GM21529 (cell line): ENCODE measurements at regions not wholly inside any gene's neighbourhood (a gene's known extent, or its start where the extent isn't known, plus 50 kb on each side); places are given as distances from the start of the nearest gene placed in this dataset.
"Not testable (repeated sequence)": the region's sequence is repeated elsewhere in the genome, so short reads cannot be mapped to it uniquely, and the experiment has no call there.

Experiments
- ATAC-seq: cut with Tn5 transposase; IDR thresholded peaks from one replicate; pipeline ENCODE4 v1.9.1; 2021; ENCODE audit not compliant: unreplicated experiment

- ATAC-seq, result no peak
These were observed 240.8 kb downstream of the DACT1 start for GRCh38 chr14:58878439-58879139.

GRCh38 chr14:58881433-58881832 is 243.7 kb downstream of the DACT1 start:
- ATAC-seq, result no peak

GRCh38 chr14:58882577-58883018 is 244.8 kb downstream of the DACT1 start:
- no peak for ATAC-seq

GRCh38 chr14:58884442-58884841 is 246.7 kb downstream of the DACT1 start:
- ATAC-seq, result no peak

GRCh38 chr14:58887931-58888330 is 250.2 kb downstream of the DACT1 start:
- ATAC-seq, result no peak

- ATAC-seq, result no peak
These were observed 261.0 kb downstream of the DACT1 start for GRCh38 chr14:58898655-58899316.

- ATAC-seq, result no peak
These were observed 261.6 kb downstream of the DACT1 start for GRCh38 chr14:58899317-58899713.

- no peak for ATAC-seq
These were observed 264.1 kb downstream of the DACT1 start for GRCh38 chr14:58901826-58902225.

GRCh38 chr14:58904776-58905175 is 267.0 kb downstream of the DACT1 start:
- no peak for ATAC-seq

GRCh38 chr14:58907803-58908202 is 270.0 kb downstream of the DACT1 start:
- ATAC-seq, result no peak

GRCh38 chr14:58912287-58912686 is 274.5 kb downstream of the DACT1 start:
- ATAC-seq, result no peak

- no peak for ATAC-seq
These were observed 275.2 kb downstream of the DACT1 start for GRCh38 chr14:58912799-58913432.

- ATAC-seq, result no peak
These were observed 274.1 kb upstream of the DAAM1 start for GRCh38 chr14:58914279-58914855.

- ATAC-seq, result no peak
These were observed 272.8 kb upstream of the DAAM1 start for GRCh38 chr14:58915646-58916045.

- no peak for ATAC-seq
These were observed 270.3 kb upstream of the DAAM1 start for GRCh38 chr14:58918066-58918738.

GRCh38 chr14:58919217-58919616 is 269.2 kb upstream of the DAAM1 start:
- ATAC-seq, result no peak

- no peak for ATAC-seq
These were observed 268.2 kb upstream of the DAAM1 start for GRCh38 chr14:58920230-58920629.

- ATAC-seq, result not testable (repeated sequence)
These were observed 266.1 kb upstream of the DAAM1 start for GRCh38 chr14:58922201-58922940.

GRCh38 chr14:58923751-58924405 is 264.6 kb upstream of the DAAM1 start:
- no peak for ATAC-seq

GRCh38 chr14:58941629-58942028 is 246.8 kb upstream of the DAAM1 start:
- no peak for ATAC-seq
